ENCODE measurements at regions not wholly inside any gene's neighbourhood (a gene's known extent, or its start where the extent isn't known, plus 50 kb on each side); places are given as distances from the start of the nearest gene placed in this dataset.

DNA sequence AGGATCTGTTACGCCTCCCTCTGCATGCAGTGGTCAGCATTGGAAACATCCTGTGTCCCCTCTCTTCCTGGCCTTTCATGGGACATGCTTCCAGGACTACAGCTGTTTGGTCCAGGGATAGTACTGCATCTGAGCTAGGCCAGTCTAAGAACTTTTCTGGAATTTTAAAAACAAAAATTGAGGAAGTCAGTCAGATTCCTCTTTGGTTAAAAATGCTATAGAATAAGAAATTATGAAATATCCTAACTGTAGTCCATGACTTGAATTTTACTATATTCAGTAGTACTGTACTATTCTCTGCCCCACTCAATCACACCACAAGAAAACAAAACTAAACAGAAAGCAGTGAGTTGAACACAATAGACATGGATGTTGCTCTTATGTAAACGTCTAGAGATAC is 201.0 kb upstream of the CADM1 start:
- no peak for DNase-seq (ENCODE audit: low spot score)

GRCh38 chr11:115700981-115701875 is 197.0 kb upstream of the CADM1 start:
- no peak for DNase-seq (ENCODE audit: low spot score)

DNA sequence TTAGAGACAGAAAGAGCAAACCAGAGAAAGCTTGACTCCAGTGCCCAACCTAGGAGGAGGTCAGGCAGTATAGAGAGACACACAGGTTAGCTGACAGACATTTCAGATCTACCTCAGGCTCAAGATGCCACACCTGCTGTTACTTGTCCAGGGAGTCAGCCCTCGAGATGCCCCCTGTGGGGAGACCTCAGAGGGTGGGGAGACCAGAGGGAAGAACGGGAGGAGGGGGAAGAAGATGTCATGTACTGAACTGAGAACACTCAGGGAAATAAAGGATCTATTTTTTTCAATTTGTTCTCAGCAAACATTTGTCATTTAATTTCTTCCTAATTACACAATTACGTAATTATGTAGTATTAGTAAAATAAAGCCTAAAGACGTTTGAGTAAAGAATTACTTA is 196.3 kb upstream of the CADM1 start:
- no peak for DNase-seq (ENCODE audit: low spot score)

DNA sequence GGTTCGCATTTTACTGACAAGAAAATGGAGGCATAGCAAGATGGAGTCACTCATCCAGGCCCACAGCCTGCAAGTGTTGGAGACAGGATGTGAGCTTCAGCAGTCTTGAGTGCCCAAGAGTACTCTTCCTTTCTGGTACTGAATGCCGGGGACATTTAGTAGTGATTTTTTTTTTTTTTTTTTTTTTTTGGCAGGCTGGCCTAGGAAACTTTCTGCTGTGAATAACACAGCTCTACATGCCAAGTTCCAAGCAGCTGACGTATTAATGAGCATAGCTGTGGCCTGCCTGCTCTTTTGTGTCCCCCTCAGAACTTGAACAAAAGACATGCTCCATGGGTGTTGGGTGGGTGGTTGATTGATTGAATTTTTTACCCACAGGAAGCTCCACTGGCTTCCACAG is 195.5 kb upstream of the CADM1 start:
- DNase-seq (ENCODE audit: low spot score) = no peak

- no peak for DNase-seq (ENCODE audit: low spot score)
These were observed 195.1 kb upstream of the CADM1 start for GRCh38 chr11:115699326-115699725.

GRCh38 chr11:115698243-115698642 is 194.0 kb upstream of the CADM1 start:
- no peak for DNase-seq (ENCODE audit: low spot score)

- no peak for DNase-seq (ENCODE audit: low spot score)
These were observed 192.3 kb upstream of the CADM1 start for GRCh38 chr11:115696563-115696962.

GRCh38 chr11:115695677-115696364 is 191.6 kb upstream of the CADM1 start:
- no peak for DNase-seq (ENCODE audit: low spot score)

GRCh38 chr11:115693002-115693401 is 188.8 kb upstream of the CADM1 start:
- DNase-seq (ENCODE audit: low spot score) = no peak

- DNase-seq (ENCODE audit: low spot score) = no peak
These were observed 186.8 kb upstream of the CADM1 start for GRCh38 chr11:115691030-115691429.

DNA sequence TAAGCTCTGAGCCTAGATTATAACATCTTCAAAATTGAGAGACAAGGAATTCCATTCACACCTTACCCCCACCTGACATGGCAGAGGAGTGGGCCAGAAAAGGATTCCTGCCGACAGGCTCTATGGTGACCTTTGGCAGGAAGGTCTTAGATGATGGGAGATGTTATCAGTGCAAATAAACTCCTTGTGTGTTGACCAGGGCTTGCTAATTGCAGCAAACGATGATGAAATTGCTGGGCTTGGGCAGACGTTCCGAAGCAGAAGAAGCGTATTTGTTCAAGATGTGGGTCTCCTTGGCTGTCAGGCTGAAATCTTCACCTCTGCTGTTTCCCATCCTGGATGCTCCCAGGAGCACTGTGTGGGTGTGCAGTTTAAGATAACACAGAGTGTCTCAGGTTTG is 183.7 kb upstream of the CADM1 start:
- no peak for DNase-seq (ENCODE audit: low spot score)

- no peak for DNase-seq (ENCODE audit: low spot score)
These were observed 180.5 kb upstream of the CADM1 start for GRCh38 chr11:115684699-115685098.

- no peak for DNase-seq (ENCODE audit: low spot score)
These were observed 179.9 kb upstream of the CADM1 start for GRCh38 chr11:115684135-115684534.

GRCh38 chr11:115682888-115683287 is 178.7 kb upstream of the CADM1 start:
- DNase-seq (ENCODE audit: low spot score) = no peak

DNA sequence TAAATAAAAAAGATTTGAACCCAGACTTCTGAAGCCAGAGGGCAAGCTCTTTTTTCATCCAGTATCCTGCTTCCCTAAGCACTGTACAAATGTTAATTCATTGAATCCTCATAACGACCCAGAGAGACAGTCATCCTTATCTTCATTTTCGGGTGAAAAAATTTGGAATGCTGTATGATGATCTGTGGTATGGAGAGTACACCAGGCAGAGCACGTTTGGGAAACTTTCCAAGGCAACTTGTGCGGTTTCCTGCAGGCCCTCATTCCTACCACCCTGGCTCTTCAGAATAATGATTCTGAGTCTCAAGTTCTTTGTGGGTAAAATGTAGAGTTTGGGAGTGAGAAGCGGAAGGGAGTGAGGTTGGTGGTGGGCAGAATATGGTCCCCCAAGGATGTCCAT is 177.9 kb upstream of the CADM1 start:
- no peak for DNase-seq (ENCODE audit: low spot score)

DNA sequence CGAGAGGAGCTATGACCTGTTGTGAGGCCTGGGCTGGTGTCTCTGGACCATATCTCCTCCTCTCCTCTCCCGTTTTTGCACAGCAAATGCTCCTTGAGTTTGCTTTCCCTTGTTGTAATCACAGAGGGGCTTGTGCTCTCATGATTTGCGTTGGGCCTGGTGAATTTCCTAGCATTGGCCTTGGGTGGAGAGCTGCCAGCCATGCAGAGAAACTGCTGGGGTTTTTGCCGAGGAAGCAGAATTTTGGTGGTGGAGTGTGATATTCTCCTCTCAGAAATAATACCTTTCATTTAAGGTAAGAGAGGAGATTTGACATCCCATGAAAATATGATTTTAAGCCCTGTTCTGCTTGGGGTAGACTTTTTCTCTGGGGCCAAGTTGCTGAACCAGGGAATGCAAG is 175.7 kb upstream of the CADM1 start:
- DNase-seq (ENCODE audit: low spot score) = no peak

GRCh38 chr11:115678942-115679341 is 174.7 kb upstream of the CADM1 start:
- DNase-seq (ENCODE audit: low spot score) = no peak

DNA sequence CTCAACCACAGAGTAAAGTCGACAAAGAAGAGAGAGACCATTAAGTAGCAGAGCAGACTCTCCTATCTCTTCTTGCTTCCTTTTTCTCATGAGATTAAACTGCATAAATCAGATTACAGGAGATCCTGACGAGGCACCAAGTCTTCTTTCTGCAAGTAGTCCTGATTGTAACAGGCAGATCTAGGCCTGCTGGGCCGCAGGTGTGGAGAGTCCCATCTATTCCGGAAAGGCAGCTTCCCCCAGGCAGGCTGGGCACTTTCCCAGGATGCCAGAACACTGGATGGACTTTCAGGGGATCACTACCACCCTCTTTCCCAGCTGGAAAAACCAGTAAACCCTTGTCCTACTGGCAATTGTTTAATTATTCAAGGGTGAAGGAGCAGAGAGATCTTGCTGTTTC is 173.0 kb upstream of the CADM1 start:
- DNase-seq (ENCODE audit: low spot score) = no peak

DNA sequence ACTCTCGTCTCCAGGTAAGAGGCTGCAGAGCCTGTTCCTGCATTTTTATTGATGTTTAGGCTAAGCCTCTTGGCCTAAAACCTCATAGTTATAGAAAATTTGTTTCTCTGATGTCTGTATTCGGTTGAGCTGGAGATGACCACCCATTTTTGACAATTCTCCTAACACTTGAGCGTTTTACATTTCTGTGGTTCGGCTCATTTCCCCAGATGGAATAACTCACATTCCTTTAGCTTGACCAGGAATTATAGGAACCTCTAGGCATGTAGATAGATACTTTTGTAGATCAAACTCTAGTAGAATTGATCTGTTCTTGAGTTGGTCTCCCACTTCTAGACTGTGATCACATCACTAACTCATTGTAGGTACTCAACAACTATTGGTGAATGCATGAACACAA is 172.6 kb upstream of the CADM1 start:
- no peak for DNase-seq (ENCODE audit: low spot score)

DNA sequence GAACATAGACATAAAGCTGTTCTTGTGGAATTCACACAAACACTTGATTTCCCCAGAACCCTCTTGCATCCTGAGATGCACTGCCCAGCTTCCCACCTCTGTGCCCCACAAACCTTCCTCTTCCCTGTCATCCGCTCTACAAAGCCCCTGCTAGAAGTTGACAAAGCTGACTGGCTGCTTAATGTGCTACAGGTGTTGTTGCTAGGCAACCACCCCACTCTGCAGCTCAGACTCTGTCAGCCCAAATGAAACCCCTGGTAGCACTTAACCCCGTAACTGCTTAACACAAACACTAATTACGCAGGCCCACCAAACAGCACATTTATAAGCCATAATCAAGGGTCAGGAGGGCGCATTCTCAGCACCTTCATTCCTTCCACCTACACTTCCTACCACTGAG is 172.0 kb upstream of the CADM1 start:
- DNase-seq (ENCODE audit: low spot score) = no peak

DNA sequence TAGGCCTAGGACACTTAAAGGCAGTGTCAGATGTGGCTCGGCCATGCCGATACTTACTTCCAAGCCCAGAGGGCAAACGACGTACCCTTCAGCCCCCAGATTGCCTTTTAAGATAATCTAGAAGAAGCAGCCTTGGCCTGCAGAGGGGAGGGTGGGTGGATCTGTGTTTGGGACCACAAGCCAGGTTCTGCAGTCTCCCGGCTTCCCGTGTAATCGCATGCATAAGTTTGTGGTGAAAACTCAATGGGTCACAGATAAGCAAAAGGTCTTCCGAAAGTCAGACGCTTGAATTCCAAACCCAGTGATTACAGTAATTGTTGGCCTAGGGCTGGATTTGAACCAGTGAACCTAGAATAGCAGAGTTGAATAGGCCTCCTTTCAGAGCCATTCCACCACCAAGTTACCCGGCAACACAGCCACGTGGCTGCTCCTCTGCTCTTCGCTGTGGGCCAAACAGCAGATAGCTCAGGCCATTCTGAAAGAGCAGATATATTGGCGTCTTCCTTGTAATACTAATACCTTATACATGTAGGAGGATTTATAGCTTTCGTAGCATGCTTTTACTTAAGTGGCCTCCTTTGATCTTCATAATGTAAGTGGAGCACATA is 170.8 kb upstream of the CADM1 start:
- no peak for DNase-seq (ENCODE audit: low spot score)

DNA sequence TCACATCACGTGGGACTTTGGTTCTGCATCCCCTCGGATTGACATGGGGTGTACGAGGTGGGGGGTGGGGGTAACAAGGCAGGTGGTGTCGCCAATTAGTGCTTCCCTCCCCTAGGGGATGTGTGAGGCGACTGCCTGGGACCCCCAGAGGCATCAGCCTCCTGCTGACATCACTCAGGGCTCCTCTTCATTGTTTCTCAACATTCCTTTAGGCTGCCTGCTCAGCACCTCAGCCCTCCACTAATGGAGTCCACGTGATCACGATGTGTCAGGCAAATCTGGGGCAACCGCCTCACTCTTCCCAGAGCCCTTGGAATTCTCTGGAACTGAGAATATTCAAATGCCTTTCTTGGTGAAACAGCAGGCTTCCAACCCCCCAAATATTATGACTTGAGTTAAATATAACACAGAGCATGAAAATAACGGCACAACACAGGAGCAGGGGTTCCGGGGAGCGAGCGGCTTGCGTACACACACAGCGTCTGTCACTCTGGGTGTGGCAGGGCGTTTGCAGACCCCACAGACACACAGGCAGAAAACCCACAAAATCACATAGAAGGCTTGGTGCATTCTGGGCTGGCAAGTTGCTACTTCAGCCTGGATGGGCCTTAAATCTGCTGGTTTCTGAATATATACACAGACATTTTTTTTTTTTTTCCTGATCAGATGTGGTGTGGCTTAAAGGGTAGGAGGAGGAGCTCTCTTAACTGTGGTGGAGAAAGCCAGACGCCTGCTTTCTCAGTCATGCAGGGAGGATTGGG is 170.1 kb upstream of the CADM1 start:
- DNase-seq (ENCODE audit: low spot score) = no peak
